Epithelial cell of prostate (primary cell): ENCODE measurements at regions not wholly inside any gene's neighbourhood (a gene's known extent, or its start where the extent isn't known, plus 50 kb on each side); places are given as distances from the start of the nearest gene placed in this dataset.
"Not testable (repeated sequence)": the region's sequence is repeated elsewhere in the genome, so short reads cannot be mapped to it uniquely, and the experiment has no call there.

Experiments used
- DNase-seq: peaks from one replicate; pipeline ENCODE4 v3.0.0-alpha.2; 2011; ENCODE audit warnings: low read depth, low spot score
- H3K27ac ChIP-seq: fragments of 450-650 bp; 2 replicates; pipeline ENCODE4 v1.5.1; 2017; ENCODE audit warnings: mild to moderate bottlenecking

GRCh38 chr4:63348735-63349673, 1060.2 kb downstream of the TECRL start:
- no peak for DNase-seq
- no peak overlapping the region for H3K27ac ChIP-seq

GRCh38 chr4:63325140-63325539, 1084.1 kb downstream of the TECRL start:
- no peak overlapping the region for H3K27ac ChIP-seq
- no peak for DNase-seq

- H3K27ac ChIP-seq, result peak overlapping the region; percentile 25
- no peak for DNase-seq
These were observed 1092.6 kb downstream of the TECRL start for GRCh38 chr4:63316633-63317032.

GRCh38 chr4:63315651-63316050, 1093.6 kb downstream of the TECRL start:
- peak overlapping the region; percentile 25 for H3K27ac ChIP-seq
- DNase-seq, result no peak

- no peak for DNase-seq
- no peak overlapping the region for H3K27ac ChIP-seq
These were observed 1100.6 kb downstream of the TECRL start for GRCh38 chr4:63308697-63309096.

GRCh38 chr4:63302792-63303191, 1106.5 kb downstream of the TECRL start:
- H3K27ac ChIP-seq, result no peak overlapping the region

GRCh38 chr4:63302078-63302477, 1107.2 kb downstream of the TECRL start:
- no peak for DNase-seq

More at GRCh38 chr4:63302792-63303191, 1106.5 kb downstream of the TECRL start:
- DNase-seq, result no peak

GRCh38 chr4:63296773-63297172, 1112.5 kb downstream of the TECRL start:
- no peak for DNase-seq

More at GRCh38 chr4:63302078-63302477, 1107.2 kb downstream of the TECRL start:
- no peak overlapping the region for H3K27ac ChIP-seq

GRCh38 chr4:63275491-63275890, 1133.8 kb downstream of the TECRL start:
- no peak overlapping the region for H3K27ac ChIP-seq
- no peak for DNase-seq

More at GRCh38 chr4:63296773-63297172, 1112.5 kb downstream of the TECRL start:
- H3K27ac ChIP-seq, result no peak overlapping the region

GRCh38 chr4:63269156-63269555, 1140.1 kb downstream of the TECRL start:
- H3K27ac ChIP-seq, result no peak overlapping the region
- DNase-seq, result no peak

GRCh38 chr4:63233671-63234070, 1175.6 kb downstream of the TECRL start:
- no peak for DNase-seq

GRCh38 chr4:63232058-63232457, 1177.2 kb downstream of the TECRL start:
- H3K27ac ChIP-seq, result no peak overlapping the region
- no peak for DNase-seq

More at GRCh38 chr4:63233671-63234070, 1175.6 kb downstream of the TECRL start:
- no peak overlapping the region for H3K27ac ChIP-seq

GRCh38 chr4:63226229-63226628, 1183.0 kb downstream of the TECRL start:
- no peak overlapping the region for H3K27ac ChIP-seq
- DNase-seq, result no peak

GRCh38 chr4:63222466-63222865, 1186.8 kb downstream of the TECRL start:
- H3K27ac ChIP-seq, result no peak overlapping the region
- no peak for DNase-seq

GRCh38 chr4:63221477-63221876, 1187.8 kb downstream of the TECRL start:
- no peak for DNase-seq
- no peak overlapping the region for H3K27ac ChIP-seq

GRCh38 chr4:63218856-63219255, 1190.4 kb downstream of the TECRL start:
- no peak for DNase-seq
- H3K27ac ChIP-seq, result no peak overlapping the region

- DNase-seq, result no peak
- no peak overlapping the region for H3K27ac ChIP-seq
These were observed 1195.2 kb downstream of the TECRL start for GRCh38 chr4:63214076-63214475.

- no peak for DNase-seq
- H3K27ac ChIP-seq, result no peak overlapping the region
These were observed 1197.3 kb downstream of the TECRL start for GRCh38 chr4:63211776-63212479.

- H3K27ac ChIP-seq, result no peak overlapping the region
- no peak for DNase-seq
These were observed 1197.9 kb downstream of the TECRL start for GRCh38 chr4:63211375-63211774.

GRCh38 chr4:63193029-63193428, 1216.2 kb downstream of the TECRL start:
- DNase-seq, H3K27ac ChIP-seq: not testable (repeated sequence)

- DNase-seq, result no peak
- H3K27ac ChIP-seq, result no peak overlapping the region
These were observed 1237.9 kb downstream of the TECRL start for GRCh38 chr4:63171341-63171740.
